Caco-2 (cell line): ENCODE measurements at regions not wholly inside any gene's neighbourhood (a gene's known extent, or its start where the extent isn't known, plus 50 kb on each side); places are given as distances from the start of the nearest gene placed in this dataset.

Experiments
- BruUV-seq: library from RNA; stranded (reverse); fragments of 400-500 nt; replicated peaks from 2 replicates; lab custom pipeline; 2021; lab: Mats Ljungman, UMichigan
- CTCF ChIA-PET: fragments of 300-600 bp; sonication (Branson Sonifier 250); formaldehyde crosslinking; loops from one replicate; lab custom pipeline; 2022; ENCODE audit warnings: antibody characterized with exemption; lab: Charles Lee
- POLR2A ChIA-PET: fragments of 300-600 bp; sonication (Branson Sonifier 250); formaldehyde crosslinking; loops from one replicate; lab custom pipeline; 2022; ENCODE audit warnings: antibody characterized with exemption; lab: Charles Lee
- DNase-seq, 2 experiments: peaks; one replicate each; pipeline versions ENCODE4 v3.0.0 to v3.0.0-alpha.2; 2020 to 2022
- H3K27me3 ChIP-seq: replicated peaks from 2 replicates; pipeline ENCODE4 v1.6.0; 2011; ENCODE audit warnings: low read length; ENCODE audit not compliant: control insufficient read depth, insufficient read depth
- H3K36me3 ChIP-seq: 2 replicates; pipeline ENCODE4 v1.5.1; 2011; ENCODE audit warnings: low read length; ENCODE audit not compliant: control insufficient read depth, insufficient read depth
- H3K4me1 ChIP-seq: fragments of 250-450 bp; sonication (Bioruptor Pico); 2 replicates; pipeline ENCODE4 v1.5.1; 2020; ENCODE audit warnings: mild to moderate bottlenecking
- H3K4me3 ChIP-seq: 2 replicates; pipeline ENCODE4 v1.5.1; 2011; ENCODE audit warnings: low read depth, mild to moderate bottlenecking, control low read depth, low read length
- H3K9me3 ChIP-seq: fragments of 250-450 bp; sonication (Bioruptor Pico); 2 replicates; pipeline ENCODE4 v1.5.1; 2020; ENCODE audit warnings: mild to moderate bottlenecking, moderate library complexity
- H3K27ac Mint-ChIP-seq: one replicate; pipeline ENCODE4 v1.8.0; 2022; ENCODE audit warnings: mixed read lengths; ENCODE audit not compliant: unreplicated experiment
- H3K27me3 Mint-ChIP-seq: one replicate; pipeline ENCODE4 v1.8.0; 2022; ENCODE audit warnings: mixed read lengths; ENCODE audit not compliant: insufficient read depth, unreplicated experiment
- H3K36me3 Mint-ChIP-seq: one replicate; pipeline ENCODE4 v1.8.0; 2022; ENCODE audit warnings: mild to moderate bottlenecking, mixed read lengths; ENCODE audit not compliant: insufficient read depth, unreplicated experiment
- H3K4me1 Mint-ChIP-seq: one replicate; pipeline ENCODE4 v1.8.0; 2022; ENCODE audit warnings: low read depth, mixed read lengths; ENCODE audit not compliant: unreplicated experiment
- H3K4me3 Mint-ChIP-seq: one replicate; pipeline ENCODE4 v1.8.0; 2022; ENCODE audit warnings: mild to moderate bottlenecking, moderate library complexity, mixed read lengths; ENCODE audit not compliant: unreplicated experiment
- H3K9me3 Mint-ChIP-seq: one replicate; pipeline ENCODE4 v1.8.0; 2022; ENCODE audit warnings: mixed read lengths; ENCODE audit not compliant: unreplicated experiment
- intact Hi-C: fragments of 100-400 bp; cut with micrococcal nuclease; formaldehyde crosslinking; loops from one replicate; pipeline ENCODE4 v1.10.0; 2022; ENCODE audit not compliant: unreplicated experiment
- TF ChIP-seq, protein P1 (sequence below), 2 experiments: fragments of 200-600 bp in 1 of 2; IDR thresholded peaks; 1 replicate in 1 of 2; 2 replicates in 1 of 2; pipeline versions ENCODE4 v1.5.1 to v1.8.0; 2011 to 2022; ENCODE audit warnings: antibody characterized with exemption in 1 of 2, control low read depth in 1 of 2, inconsistent platforms in 1 of 2, low read depth in 1 of 2, low read length in 1 of 2, mild to moderate bottlenecking in 1 of 2, moderate library complexity in 1 of 2; ENCODE audit not compliant: insufficient read depth in 1 of 2, severe bottlenecking in 1 of 2, unreplicated experiment in 1 of 2

- no peaks in the 10 kb centered on the region for H3K36me3 Mint-ChIP-seq
- intact Hi-C loops, result no loop called here
- H3K4me1 Mint-ChIP-seq, result no peaks in the 10 kb centered on the region
- ChIA-PET POLR2A (no interaction called here), CTCF (no interaction called here)
- no peaks in the 10 kb centered on the region for H3K4me1 ChIP-seq
- H3K27ac Mint-ChIP-seq, result no peak overlapping the region
- no peaks in the 10 kb centered on the region for H3K9me3 Mint-ChIP-seq
- H3K27me3 Mint-ChIP-seq, result peaks cover 2% of the 10 kb centered on the region
- no peaks in the 10 kb centered on the region for H3K36me3 ChIP-seq
- H3K9me3 ChIP-seq, result no peaks in the 10 kb centered on the region
- H3K27me3 ChIP-seq, result no peaks in the 10 kb centered on the region
- no peak for DNase-seq
- TF ChIP-seq, protein P1, sequence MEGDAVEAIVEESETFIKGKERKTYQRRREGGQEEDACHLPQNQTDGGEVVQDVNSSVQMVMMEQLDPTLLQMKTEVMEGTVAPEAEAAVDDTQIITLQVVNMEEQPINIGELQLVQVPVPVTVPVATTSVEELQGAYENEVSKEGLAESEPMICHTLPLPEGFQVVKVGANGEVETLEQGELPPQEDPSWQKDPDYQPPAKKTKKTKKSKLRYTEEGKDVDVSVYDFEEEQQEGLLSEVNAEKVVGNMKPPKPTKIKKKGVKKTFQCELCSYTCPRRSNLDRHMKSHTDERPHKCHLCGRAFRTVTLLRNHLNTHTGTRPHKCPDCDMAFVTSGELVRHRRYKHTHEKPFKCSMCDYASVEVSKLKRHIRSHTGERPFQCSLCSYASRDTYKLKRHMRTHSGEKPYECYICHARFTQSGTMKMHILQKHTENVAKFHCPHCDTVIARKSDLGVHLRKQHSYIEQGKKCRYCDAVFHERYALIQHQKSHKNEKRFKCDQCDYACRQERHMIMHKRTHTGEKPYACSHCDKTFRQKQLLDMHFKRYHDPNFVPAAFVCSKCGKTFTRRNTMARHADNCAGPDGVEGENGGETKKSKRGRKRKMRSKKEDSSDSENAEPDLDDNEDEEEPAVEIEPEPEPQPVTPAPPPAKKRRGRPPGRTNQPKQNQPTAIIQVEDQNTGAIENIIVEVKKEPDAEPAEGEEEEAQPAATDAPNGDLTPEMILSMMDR (IDR thresholded peaks at IDR 0.05; ENCODE audit: insufficient read depth in 1 of 2, low read depth in 1 of 2, low read length in 1 of 2, severe bottlenecking in 1 of 2, unreplicated experiment in 1 of 2), result no peak
- BruUV-seq, result no TSS peak
- no peak overlapping the region for H3K4me3 ChIP-seq
- no peak overlapping the region for H3K4me3 Mint-ChIP-seq
Observed at GRCh38 chr1:57951390-57951789, 527.5 kb upstream of the DAB1 start.

- H3K9me3 Mint-ChIP-seq, result no peaks in the 10 kb centered on the region
- no peaks in the 10 kb centered on the region for H3K4me1 ChIP-seq
- H3K27me3 Mint-ChIP-seq, result peaks cover 2% of the 10 kb centered on the region
- no peaks in the 10 kb centered on the region for H3K27me3 ChIP-seq
- H3K4me3 ChIP-seq, result no peak overlapping the region
- H3K36me3 Mint-ChIP-seq, result no peaks in the 10 kb centered on the region
- CTCF ChIA-PET, result no interaction called here
- TF ChIP-seq, protein P1 (IDR thresholded peaks at IDR 0.05; ENCODE audit: insufficient read depth in 1 of 2, low read depth in 1 of 2, low read length in 1 of 2, severe bottlenecking in 1 of 2, unreplicated experiment in 1 of 2), result no peak
- DNase-seq, result peak; percentile 2 to 21
- intact Hi-C loops, result no loop called here
- H3K4me3 Mint-ChIP-seq, result no peak overlapping the region
- no peaks in the 10 kb centered on the region for H3K36me3 ChIP-seq
- BruUV-seq, result no TSS peak
- no peaks in the 10 kb centered on the region for H3K4me1 Mint-ChIP-seq
- POLR2A ChIA-PET, result no interaction called here
- H3K27ac Mint-ChIP-seq, result no peak overlapping the region
- H3K9me3 ChIP-seq, result no peaks in the 10 kb centered on the region
Observed at GRCh38 chr1:57949168-57949567, 525.3 kb upstream of the DAB1 start.

GRCh38 chr1:57947471-57947870, 523.6 kb upstream of the DAB1 start:
- Mint-ChIP-seq H3K9me3 (no peaks in the 10 kb centered on the region), H3K4me3 (no peak overlapping the region), H3K36me3 (no peaks in the 10 kb centered on the region), H3K27me3 (peaks cover 2% of the 10 kb centered on the region), H3K4me1 (no peaks in the 10 kb centered on the region), H3K27ac (no peak overlapping the region)
- no peaks in the 10 kb centered on the region for H3K27me3 ChIP-seq
- no peak for DNase-seq
- CTCF ChIA-PET, result no interaction called here
- H3K36me3 ChIP-seq, result no peaks in the 10 kb centered on the region
- intact Hi-C loops, result no loop called here
- H3K9me3 ChIP-seq, result no peaks in the 10 kb centered on the region
- H3K4me1 ChIP-seq, result no peaks in the 10 kb centered on the region
- no TSS peak for BruUV-seq
- no peak overlapping the region for H3K4me3 ChIP-seq
- TF ChIP-seq, protein P1 (IDR thresholded peaks at IDR 0.05; ENCODE audit: insufficient read depth in 1 of 2, low read depth in 1 of 2, low read length in 1 of 2, severe bottlenecking in 1 of 2, unreplicated experiment in 1 of 2), result no peak
- POLR2A ChIA-PET, result no interaction called here
